HUDEP-2 (cell line): ENCODE measurements at regions not wholly inside any gene's neighbourhood (a gene's known extent, or its start where the extent isn't known, plus 50 kb on each side); places are given as distances from the start of the nearest gene placed in this dataset.

Experiments used
- DNase-seq, 76 experiments: peaks; one replicate each; lab custom pipeline; 2025; ENCODE audit not compliant: unreplicated experiment in 76 of 76; lab: John Stamatoyannopoulos, UW

GRCh38 chr2:236939271-236939670 is 146.4 kb upstream of the COPS8 start:
- DNase-seq: no peak

- DNase-seq: no peak
These were observed 145.9 kb upstream of the COPS8 start for GRCh38 chr2:236939721-236940231.

- no peak for DNase-seq
These were observed 145.2 kb upstream of the COPS8 start for GRCh38 chr2:236940497-236940896.

DNA sequence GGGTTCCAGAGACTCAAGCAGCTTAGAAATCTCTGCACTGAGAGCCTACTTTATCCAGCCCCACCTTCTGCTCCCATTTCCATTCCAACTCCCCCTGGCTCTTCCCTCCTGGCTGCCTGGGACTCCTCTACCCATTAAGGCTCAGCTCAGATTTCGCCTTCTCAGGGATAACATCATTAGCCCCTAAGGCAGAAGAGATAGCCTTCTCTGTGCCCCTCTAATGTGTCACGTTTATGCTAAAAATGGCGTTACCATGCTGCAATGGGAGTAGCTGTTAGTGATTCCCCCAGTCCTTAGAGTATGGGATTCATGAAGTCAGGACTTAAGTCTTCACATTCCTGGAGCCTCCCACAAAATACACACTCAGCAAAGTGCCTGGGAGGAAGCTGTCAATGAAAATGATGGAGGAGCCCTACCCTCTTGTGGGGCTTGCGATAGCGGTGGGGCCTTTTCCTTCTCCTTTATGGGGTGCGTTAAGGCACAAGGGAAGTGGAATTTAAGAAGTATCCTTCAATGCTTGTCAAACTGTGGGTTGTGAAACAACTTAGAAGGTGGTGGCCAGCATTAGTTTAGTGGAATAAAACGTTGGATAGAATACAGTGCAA is 144.7 kb upstream of the COPS8 start:
- DNase-seq: no peak

DNA sequence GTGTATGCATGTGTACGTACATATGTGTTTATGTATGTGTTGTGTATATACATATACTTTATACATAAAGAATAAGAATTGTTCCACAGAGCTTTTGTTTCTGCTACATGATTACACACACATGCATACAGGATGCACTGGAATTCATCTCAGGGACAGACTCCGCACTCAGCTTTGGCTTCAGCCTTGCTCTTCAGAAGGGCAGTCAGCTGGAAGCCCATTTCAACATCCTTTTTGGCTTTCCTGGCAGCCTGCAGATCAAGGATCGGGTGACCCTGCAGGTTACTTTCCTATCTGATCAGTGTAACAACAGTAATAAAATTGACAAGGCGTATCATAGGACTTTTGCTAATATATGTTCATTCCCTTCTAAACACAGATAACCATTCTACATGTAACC is 144.1 kb upstream of the COPS8 start:
- no peak for DNase-seq

- DNase-seq: no peak
These were observed 143.1 kb upstream of the COPS8 start for GRCh38 chr2:236942554-236942953.

DNA sequence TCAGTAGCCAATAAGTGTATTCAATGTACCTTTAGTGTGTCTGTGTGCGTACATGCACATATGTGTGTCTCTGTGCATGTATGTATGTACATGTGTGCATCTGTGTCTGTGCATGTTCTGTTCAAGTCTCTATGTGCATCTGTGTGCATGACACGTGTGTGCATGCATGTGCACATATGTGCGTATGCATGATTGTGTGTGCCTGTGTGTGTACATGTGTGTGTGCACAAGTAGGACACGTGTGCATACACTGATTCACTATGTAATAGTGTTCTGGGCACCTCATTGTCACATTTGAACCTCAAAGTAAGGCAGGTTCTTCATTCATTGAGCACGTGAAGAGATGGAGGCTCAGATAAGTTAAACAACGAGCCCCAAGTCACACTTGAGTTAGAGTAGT is 142.6 kb upstream of the COPS8 start:
- DNase-seq: no peak

DNA sequence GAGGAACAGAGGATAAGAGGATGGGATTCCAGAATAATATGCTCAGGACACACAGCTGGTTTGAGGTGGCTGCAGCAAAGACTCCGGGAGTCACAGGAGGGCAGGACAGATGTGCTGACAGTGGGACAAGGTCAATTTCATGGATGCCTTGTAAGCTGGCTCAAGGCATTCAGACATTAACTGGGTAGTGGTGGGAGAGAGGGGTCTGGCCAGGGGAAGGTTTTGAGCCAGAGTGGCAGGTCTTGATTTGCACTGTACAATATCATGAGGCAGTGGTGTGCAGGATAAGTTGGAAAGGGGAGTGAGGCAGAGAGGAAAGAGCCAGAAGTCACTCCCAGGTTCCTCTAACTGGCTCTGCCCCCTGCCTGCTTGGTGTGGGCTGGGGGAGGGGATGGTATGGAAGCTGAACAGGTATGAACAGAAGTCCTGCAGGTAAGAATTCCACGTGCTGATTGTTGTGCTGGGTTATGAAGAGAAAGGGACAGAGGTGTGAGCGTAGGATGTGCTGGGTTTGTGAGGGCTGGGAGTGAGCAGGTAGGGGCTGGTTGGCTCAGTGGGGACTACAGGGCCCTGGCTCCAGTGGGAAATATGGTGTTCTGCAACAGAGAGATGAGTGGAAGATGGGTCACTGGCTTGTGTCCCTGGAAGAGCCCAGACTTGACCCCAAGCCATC is 141.7 kb upstream of the COPS8 start:
- no peak for DNase-seq

GRCh38 chr2:236944561-236944960 is 141.1 kb upstream of the COPS8 start:
- DNase-seq: no peak

DNA sequence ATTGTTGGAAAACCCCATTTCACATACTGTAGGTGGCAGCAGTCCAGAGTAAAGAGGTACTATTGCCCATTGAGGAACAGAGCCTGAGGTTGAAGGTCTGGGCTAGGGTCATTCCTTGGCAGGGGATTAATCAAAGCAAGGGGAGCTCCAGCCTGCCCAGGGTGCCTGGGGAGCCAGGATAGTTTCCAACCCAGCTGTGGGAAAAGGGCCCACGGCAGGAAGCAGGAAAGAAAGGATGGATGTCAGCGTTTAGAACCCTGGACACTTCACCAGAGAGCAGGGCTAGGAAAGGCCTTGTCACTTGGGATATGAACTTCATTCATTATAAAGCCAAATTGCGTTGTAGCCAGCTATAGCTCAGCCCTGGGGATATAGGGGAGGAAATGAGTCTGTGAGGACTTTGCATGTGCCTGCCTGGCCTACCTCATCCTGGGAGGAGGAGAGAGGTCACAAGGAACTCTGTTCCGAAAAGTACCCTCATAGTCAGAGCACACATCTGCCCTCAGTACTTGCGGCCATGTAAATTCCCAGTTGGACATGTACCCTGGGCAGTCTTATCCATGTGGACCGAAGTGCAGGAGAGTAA is 140.2 kb upstream of the COPS8 start:
- no peak for DNase-seq

DNA sequence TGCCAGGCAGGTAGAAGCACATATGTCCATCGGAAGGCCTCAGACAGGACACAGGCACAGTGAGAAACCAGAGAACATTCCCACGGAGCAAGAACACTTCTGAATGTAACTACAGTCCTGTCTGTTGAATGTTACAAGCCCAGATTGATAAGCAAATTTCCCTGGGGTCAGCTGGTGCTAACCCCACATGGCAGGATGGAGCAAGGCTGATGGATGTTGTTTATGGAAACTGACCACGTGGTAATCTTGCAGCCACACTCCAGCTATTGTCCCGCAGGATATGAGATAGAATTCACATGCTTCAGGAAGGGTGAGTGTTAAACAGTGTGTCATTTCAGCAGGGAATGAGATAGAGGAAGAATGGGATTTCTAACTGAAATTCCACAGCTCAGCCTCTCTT is 138.8 kb upstream of the COPS8 start:
- no peak for DNase-seq

DNA sequence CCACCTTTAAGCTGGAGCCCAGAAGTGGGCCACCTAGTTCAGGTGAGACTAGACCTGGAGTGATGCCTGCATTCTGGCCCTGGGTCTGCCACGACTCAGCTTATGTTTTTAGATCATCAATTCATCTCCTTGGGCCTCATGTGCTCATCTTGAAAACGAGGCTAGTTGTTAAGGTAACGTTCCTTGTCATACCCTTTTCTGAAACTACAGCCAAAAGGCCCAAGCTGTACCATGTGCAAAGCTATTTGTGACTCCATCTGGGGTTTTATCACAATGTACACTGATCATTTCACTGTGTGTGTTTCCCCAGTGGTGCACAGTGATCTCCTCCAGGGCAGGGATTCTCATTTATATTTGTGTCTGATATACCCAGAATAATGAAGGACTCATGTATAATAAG is 138.4 kb upstream of the COPS8 start:
- DNase-seq: no peak

GRCh38 chr2:236947896-236948295 is 137.8 kb upstream of the COPS8 start:
- no peak for DNase-seq

- no peak for DNase-seq
These were observed 136.4 kb upstream of the COPS8 start for GRCh38 chr2:236949089-236949905.

- no peak for DNase-seq
These were observed 133.7 kb upstream of the COPS8 start for GRCh38 chr2:236951830-236952475.

DNA sequence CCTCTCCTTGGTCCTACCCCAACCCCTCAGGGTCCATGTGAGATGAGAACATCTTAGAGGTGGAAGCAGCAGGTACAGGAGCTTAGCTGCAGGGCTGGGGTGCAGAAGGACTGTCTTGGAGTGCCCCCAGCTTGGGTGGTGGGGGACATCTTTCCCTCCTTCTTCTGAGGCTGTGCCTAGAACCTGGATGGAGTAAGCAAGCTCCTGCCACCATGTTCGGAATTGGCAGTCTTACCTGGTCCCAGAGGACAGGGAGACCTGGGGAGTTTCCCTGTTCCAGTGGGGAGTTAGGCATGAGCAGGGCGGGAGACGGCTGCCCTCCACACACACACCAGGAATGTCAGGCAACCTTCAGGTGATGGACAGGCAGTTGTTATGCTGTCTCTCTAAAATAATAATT is 131.0 kb upstream of the COPS8 start:
- DNase-seq: no peak

DNA sequence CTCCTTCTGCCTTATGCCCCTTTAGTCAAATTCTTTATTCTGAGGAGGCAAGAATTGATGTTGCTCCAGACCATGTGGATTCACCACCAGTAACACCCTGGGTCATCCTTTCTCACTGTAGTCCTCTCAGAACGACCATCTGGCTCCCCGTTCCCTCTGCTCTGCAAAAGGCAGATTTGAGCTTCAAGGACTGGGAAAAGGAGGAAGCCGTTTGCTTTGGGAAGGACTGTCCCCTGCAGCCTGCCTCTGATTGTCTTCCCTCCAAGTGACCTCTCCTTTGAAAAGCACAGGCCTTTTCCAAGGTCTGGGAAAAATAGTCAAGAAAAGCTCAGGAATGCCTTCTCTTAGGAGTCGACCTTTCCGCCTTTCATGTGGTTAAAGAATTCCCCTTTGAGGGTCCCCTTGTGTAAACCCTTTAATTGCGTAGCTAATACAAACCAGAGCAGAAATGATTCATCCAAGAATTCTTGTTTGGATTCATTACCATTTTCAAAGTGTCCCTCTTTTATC is 130.1 kb upstream of the COPS8 start:
- no peak for DNase-seq

- DNase-seq: no peak
These were observed 129.6 kb upstream of the COPS8 start for GRCh38 chr2:236956031-236956618.

- no peak for DNase-seq
These were observed 129.0 kb upstream of the COPS8 start for GRCh38 chr2:236956641-236957040.

- DNase-seq: no peak
These were observed 126.7 kb upstream of the COPS8 start for GRCh38 chr2:236959036-236959435.
